EL (cell line): ENCODE measurements at regions not wholly inside any gene's neighbourhood (a gene's known extent, or its start where the extent isn't known, plus 50 kb on each side); places are given as distances from the start of the nearest gene placed in this dataset.

ENCODE experiments used
- DNase-seq: peaks from one replicate; pipeline ENCODE4 v3.0.0-alpha.2; 2016

- no peak for DNase-seq
Measured at GRCh38 chr20:60725311-60725906, 526.7 kb upstream of the CDH4 start.

GRCh38 chr20:60727425-60727824 is 524.6 kb upstream of the CDH4 start:
- DNase-seq, result peak; percentile 1

DNA sequence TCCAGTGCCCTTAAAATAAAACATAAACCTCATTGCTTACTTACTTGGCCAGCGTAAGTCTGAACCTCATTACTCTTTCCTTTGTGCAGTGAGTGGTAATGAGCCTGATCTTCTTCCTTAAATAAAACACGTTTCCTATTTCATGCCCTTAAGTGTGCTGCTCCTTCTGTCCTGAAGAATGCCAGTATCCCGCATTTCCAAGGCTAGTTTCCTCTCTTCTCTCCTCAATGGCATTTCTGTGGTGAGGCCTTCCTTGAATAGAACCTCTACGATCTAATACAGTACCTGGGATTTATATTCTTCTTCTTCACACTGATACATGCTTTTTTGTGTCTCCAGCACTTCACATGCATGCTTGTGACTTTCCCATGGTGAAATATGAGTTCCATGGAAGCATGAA is 523.4 kb upstream of the CDH4 start:
- DNase-seq, result no peak

DNA sequence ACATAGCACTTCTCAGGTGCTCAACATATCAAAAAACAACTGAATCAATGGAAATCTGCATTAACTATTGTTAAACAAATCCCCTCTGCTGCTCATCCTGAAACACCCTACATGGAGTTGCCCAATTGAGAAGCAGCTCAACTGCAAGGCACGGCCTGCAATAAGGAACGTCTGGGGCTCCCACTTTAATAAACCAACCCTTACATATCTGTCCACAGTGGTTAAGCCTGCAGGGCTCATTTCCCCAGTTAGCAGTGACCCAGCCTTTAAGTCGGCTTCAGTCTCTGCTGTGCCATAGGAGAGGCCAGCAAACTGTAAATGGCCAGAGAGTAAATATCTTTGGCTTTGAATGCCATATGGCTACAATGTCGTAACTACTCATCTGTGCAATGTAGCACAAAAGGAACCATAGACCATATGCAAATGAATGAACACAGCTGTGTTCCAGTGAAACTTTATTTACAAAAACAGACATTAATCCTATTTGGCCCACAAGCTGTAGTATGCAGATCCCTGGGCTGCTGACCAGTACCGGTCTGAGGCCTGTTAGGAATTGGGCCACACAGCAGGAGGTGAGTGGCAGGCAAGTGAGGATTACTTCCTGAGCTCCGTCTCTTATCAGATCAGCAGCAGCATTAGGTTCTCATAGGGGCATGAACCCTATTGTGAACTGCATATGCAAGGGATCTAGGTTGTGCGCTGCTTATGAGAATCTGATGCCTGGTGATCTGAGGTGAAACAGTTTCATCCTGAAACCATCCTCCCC is 522.7 kb upstream of the CDH4 start:
- no peak for DNase-seq

DNA sequence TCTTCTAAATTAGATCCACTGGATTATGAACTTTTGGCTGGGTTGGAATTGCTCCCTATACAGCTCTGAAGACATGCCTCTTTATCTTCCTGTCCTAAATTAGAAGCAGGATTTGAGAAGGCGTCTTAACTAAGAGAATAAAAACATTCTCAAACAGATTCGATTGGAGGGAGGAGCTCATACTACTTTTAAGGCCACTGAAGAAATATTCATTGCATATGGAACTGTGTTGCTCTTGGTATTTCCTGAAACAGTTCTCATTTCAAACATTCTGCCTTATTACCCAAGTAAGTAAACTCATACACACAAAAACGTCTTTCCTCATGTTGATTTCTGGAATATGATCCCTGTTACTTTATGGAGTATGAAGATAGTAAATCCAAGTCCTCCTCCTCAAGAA is 519.7 kb upstream of the CDH4 start:
- DNase-seq, result no peak

GRCh38 chr20:60748086-60748485 is 504.0 kb upstream of the CDH4 start:
- DNase-seq, result no peak

GRCh38 chr20:60749804-60750602 is 502.1 kb upstream of the CDH4 start:
- DNase-seq, result no peak

- no peak for DNase-seq
Measured at GRCh38 chr20:60750909-60751308, 501.2 kb upstream of the CDH4 start.

DNA sequence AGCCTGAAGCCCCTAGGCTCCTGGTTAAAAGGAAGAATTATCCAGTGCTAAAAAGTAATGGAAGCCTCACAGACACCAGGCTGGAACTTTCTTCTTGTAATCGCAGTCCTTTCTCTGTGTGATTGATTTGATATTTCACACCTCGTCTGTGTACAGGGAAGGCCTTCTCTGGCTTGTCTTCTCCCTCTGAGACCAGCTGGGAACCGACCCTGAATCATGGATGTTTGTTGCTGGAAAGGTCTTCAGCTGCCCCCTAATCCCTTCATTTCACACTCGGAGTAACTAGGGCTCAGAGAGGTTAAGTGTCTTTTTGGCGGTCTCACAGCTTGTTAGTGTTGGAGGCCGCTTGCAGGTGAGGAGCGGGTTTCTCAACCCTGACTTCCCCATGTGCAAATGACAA is 500.2 kb upstream of the CDH4 start:
- no peak for DNase-seq

GRCh38 chr20:60752741-60753420 is 499.2 kb upstream of the CDH4 start:
- no peak for DNase-seq

- DNase-seq, result no peak
Measured at GRCh38 chr20:60754856-60755255, 497.2 kb upstream of the CDH4 start.

DNA sequence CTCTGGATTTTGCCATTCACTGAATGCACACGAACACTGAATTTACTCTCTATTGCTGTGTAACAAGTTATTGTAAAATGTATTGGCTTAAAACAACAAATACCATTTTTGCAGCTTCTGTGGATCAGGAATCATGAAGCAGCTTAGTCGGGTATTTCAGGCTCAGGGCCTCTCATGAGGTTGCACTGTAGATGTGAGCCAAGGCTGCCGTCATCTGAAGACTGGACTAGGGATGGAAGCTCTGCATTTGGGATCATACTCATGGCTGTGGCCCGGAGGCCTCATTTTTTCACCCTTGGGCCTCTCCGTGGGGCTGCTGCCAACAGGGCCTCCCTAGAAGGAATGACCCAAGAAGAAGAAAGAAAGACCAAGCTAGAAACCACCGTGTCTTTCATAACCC is 492.4 kb upstream of the CDH4 start:
- no peak for DNase-seq

- no peak for DNase-seq
Measured at GRCh38 chr20:60760256-60761000, 491.6 kb upstream of the CDH4 start.

DNA sequence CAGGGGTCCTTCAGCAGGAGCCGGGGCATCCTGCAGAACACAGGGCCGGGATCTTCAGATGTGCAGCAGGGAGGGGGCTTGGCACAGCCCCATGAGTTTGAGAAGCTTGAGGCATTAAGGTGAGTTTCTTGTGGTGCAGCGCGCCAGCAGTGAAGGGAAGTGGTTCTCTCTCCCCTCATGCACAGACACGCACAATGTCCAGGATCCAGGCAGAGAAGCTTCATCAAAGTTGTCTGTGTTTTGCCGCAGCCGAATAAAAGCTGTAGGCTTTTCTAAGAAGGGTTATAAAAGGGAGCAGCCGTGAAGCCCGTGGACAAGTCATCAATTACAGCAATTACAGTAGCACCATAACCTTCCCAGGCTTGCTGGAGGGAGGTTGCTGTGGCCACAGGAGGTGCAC is 491.0 kb upstream of the CDH4 start:
- no peak for DNase-seq

GRCh38 chr20:60762386-60762785 is 489.7 kb upstream of the CDH4 start:
- no peak for DNase-seq

- no peak for DNase-seq
Measured at GRCh38 chr20:60764328-60764727, 487.7 kb upstream of the CDH4 start.

GRCh38 chr20:60764771-60765170 is 487.3 kb upstream of the CDH4 start:
- DNase-seq, result no peak

- no peak for DNase-seq
Measured at GRCh38 chr20:60765821-60766403, 486.1 kb upstream of the CDH4 start.

- no peak for DNase-seq
Measured at GRCh38 chr20:60768216-60768615, 483.8 kb upstream of the CDH4 start.

DNA sequence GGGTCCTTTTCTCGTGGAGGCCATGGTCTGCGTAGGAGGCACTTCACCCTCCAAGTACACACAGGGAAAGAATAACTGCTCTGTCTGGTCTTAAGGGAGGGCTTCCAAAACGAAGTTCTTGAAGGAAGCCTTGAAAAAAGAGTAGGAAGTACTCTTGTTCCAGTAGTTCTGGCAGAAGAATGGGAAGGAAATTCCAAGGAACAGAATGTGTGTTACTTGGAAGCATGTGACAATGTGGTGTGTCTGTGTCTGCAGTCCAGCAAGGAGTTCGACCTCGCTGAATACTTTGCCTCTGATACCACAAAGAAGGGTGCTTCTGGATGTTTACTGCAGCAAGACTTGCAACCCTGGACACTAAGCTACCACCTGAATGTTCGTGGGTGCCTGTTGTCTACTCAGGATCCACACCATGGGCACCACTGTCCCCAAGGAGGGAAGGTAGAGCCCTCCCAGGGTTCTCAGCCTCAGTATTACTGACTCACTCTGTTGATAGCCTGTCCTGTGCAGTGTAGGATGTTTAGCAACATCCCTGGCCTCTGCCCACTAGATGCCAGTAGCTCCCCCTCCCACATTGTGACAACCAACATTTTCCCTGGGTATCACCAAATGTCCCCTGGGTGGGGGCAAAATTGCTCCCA is 471.6 kb upstream of the CDH4 start:
- no peak for DNase-seq

DNA sequence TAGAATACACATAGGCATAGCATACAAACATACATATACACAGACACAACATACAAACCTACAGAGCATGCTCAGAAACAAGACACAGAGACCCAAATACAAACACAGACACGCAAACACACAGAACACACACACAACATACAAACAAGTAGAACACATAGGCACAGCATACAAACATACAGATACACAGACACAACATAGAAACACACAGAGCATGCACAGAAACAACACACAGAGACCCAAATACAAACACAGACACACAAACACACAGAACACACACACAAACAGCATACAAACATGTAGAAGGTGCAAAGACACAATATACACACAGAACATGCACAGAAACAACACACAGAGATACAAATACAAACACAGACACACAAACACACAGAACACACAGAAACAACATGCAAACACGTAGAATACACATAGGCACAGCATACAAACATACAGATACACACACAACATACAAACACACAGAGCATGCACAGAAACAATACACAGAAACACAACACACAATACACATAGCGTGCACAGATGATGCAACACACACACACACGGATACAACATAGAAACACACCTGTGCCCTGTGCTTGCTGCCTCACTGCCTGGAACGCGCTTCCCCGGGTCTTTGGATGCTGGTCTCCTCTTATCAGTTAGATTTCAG is 469.0 kb upstream of the CDH4 start:
- DNase-seq, result no peak
